T-cell (primary cell): ENCODE measurements at regions not wholly inside any gene's neighbourhood (a gene's known extent, or its start where the extent isn't known, plus 50 kb on each side); places are given as distances from the start of the nearest gene placed in this dataset.

Experiments used
- ATAC-seq, 4 experiments: fragments of 200-7000 bp in 3 of 4; fragments of 150-1000 bp in 1 of 4; cut with Tn5 transposase; replicated peaks in 1 of 4; 1 replicate in 3 of 4; 2 replicates in 1 of 4; pipeline ENCODE4 v1.10.0; 2021; ENCODE audit warnings: moderate library complexity in 3 of 4, mild to moderate bottlenecking in 2 of 4, moderate number of reproducible peaks in 1 of 4
- CTCF ChIA-PET, 2 donors: fragments of 300-600 bp; sonication (Branson Sonifier 250); formaldehyde crosslinking; loops; one replicate each; lab custom pipeline; 2022; ENCODE audit warnings: antibody characterized with exemption in 2 of 2; lab: Charles Lee
- POLR2A ChIA-PET, 2 donors: fragments of 300-600 bp; sonication (Branson Sonifier 250); formaldehyde crosslinking; loops; one replicate each; lab custom pipeline; 2022; ENCODE audit warnings: antibody characterized with exemption in 2 of 2; lab: Charles Lee
- DNase-seq, 35 experiments: peaks; one replicate each; pipeline versions ENCODE4 v3.0.0 to v3.0.0-alpha.2; 2013 to 2023
- H3K27ac ChIP-seq: one replicate; pipeline ENCODE4 v1.5.1; 2013; ENCODE audit warnings: low read length
- H3K27me3 ChIP-seq, 2 experiments: replicated peaks in 1 of 2; 1 replicate in 1 of 2; 2 replicates in 1 of 2; pipeline versions ENCODE4 v1.6.1 to v1.7.0; 2013; ENCODE audit warnings: low read length in 1 of 2, mixed read lengths in 1 of 2; ENCODE audit not compliant: control insufficient read depth in 2 of 2, insufficient read depth in 2 of 2; ENCODE audit errors: extremely low read depth in 1 of 2
- H3K36me3 ChIP-seq, 2 donors: 1 replicate in 1 of 2; 2 replicates in 1 of 2; pipeline versions ENCODE4 v1.6.1 to v1.7.0; 2013; ENCODE audit warnings: low read length in 1 of 2; ENCODE audit not compliant: control insufficient read depth in 2 of 2, insufficient read depth in 1 of 2; ENCODE audit errors: extremely low read depth in 1 of 2
- H3K4me1 ChIP-seq, 2 experiments: 1 replicate in 1 of 2; 2 replicates in 1 of 2; pipeline versions ENCODE4 v1.6.1 to v1.7.0; 2013; ENCODE audit warnings: low read length in 2 of 2, mixed read lengths in 1 of 2; ENCODE audit not compliant: insufficient read depth in 2 of 2, control insufficient read depth in 1 of 2; ENCODE audit errors: extremely low read depth in 1 of 2
- H3K4me3 ChIP-seq, 2 donors: 1 replicate in 1 of 2; 2 replicates in 1 of 2; pipeline versions ENCODE4 v1.5.1 to v1.7.0; 2013; ENCODE audit warnings: mild to moderate bottlenecking in 2 of 2, low read length in 1 of 2, moderate library complexity in 1 of 2; ENCODE audit not compliant: control insufficient read depth in 1 of 2; ENCODE audit errors: extremely low read depth in 1 of 2
- H3K9me3 ChIP-seq: 2 replicates; pipeline ENCODE4 v1.7.0; 2013
- H3K27ac Mint-ChIP-seq, 2 donors: one replicate each; pipeline ENCODE4 v1.8.0; 2020 to 2021; ENCODE audit warnings: mild to moderate bottlenecking in 2 of 2, mixed read lengths in 2 of 2
- H3K27me3 Mint-ChIP-seq, 2 donors: one replicate each; pipeline ENCODE4 v1.8.0; 2021 to 2022; ENCODE audit warnings: mixed read lengths in 2 of 2
- H3K36me3 Mint-ChIP-seq: one replicate; pipeline ENCODE4 v1.8.0; 2021; ENCODE audit warnings: mixed read lengths
- H3K4me1 Mint-ChIP-seq, 3 donors: one replicate each; pipeline ENCODE4 v1.8.0; 2020 to 2022; ENCODE audit warnings: mixed read lengths in 3 of 3, mild to moderate bottlenecking in 1 of 3
- H3K4me3 Mint-ChIP-seq, 3 donors: one replicate each; pipeline ENCODE4 v1.8.0; 2020 to 2022; ENCODE audit warnings: mild to moderate bottlenecking in 3 of 3, mixed read lengths in 3 of 3, moderate library complexity in 3 of 3
- H3K9me3 Mint-ChIP-seq, 3 donors: one replicate each; pipeline ENCODE4 v1.8.0; 2020 to 2022; ENCODE audit warnings: mixed read lengths in 3 of 3
- WGBS: methylation state at CpG from one replicate; pipeline ENCODE4 v1.1.5; 2013; ENCODE audit warnings: missing lambda C conversion rate; ENCODE audit not compliant: insufficient coverage; 5-methylcytosine and 5-hydroxymethylcytosine counted together

DNA sequence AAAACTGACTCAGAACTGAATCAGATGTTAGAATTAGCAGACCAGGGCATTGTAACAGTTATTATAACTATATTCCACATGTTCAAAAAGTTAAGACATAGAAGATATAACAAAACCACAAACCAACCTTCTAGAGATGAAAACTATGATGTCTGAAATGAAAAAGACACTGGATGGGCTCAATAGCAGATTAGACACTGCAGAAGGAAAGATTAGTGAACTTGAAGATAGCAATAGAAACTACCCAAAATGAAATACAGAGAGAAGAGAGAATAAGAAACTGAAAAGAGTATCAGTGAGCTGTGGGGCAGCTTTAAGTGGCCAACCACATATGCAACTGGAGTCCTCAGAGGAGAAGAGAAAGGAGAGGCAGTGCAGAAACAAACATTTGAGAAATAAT lies 132.0 kb upstream of the ATP2B2 start:
- Histone ChIP-seq H3K9me3 (peaks cover 2% of the 10 kb centered on the region), H3K4me1 (no peaks in the 10 kb centered on the region), H3K27me3 (peaks cover 0 to 33% of the 10 kb centered on the region in 2 experiments), H3K36me3 (no peaks in the 10 kb centered on the region), H3K27ac (no peak overlapping the region), H3K4me3 (no peak overlapping the region)
- ChIA-PET POLR2A (interaction anchor here in 1 of 2 donors (0.6 kb wide), 2 partner anchors 33 to 54 kb away, joined by 3 read pairs; no protein-coding TSS in a partner anchor), CTCF (no interaction called here)
- ATAC-seq (no peak), DNase-seq (no peak)
- Mint-ChIP-seq H3K27ac (no peak overlapping the region), H3K4me1 (no peaks in the 10 kb centered on the region), H3K36me3 (no peaks in the 10 kb centered on the region), H3K4me3 (no peak overlapping the region), H3K27me3 (peaks cover 20 to 40% of the 10 kb centered on the region in 2 donors), H3K9me3 (peaks cover 12 to 24% (median 16%) of the 10 kb centered on the region in 3 donors)

DNA sequence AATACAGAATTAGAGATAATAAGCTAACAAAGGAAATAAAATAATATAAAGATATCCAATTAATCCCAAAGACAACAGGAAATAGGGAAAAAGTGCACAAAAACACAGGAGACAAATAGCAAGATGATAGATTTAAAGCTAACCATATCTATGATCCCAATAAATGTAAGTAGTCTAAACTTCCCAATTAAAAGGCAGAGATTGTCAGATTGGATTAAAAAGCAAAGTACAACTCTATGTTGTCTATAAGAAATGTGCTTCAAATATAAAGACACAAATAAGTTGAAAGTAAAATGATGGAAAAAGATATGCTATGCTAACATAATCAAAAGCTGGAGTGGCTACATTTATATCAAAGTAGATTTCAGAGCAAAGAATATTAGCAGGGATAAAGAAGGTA lies 133.1 kb upstream of the ATP2B2 start:
- Mint-ChIP-seq H3K27ac (no peak overlapping the region), H3K36me3 (no peaks in the 10 kb centered on the region), H3K4me3 (no peak overlapping the region), H3K27me3 (peaks cover 20 to 35% of the 10 kb centered on the region in 2 donors), H3K4me1 (no peaks in the 10 kb centered on the region), H3K9me3 (peaks cover 12 to 24% (median 16%) of the 10 kb centered on the region in 3 donors)
- Histone ChIP-seq H3K4me1 (no peaks in the 10 kb centered on the region), H3K27me3 (peaks cover 0 to 32% of the 10 kb centered on the region in 2 experiments), H3K27ac (no peak overlapping the region), H3K4me3 (no peak overlapping the region), H3K9me3 (peaks cover 2% of the 10 kb centered on the region), H3K36me3 (no peaks in the 10 kb centered on the region)
- CTCF ChIA-PET = no interaction called here
- POLR2A ChIA-PET = no interaction called here
- DNase-seq = no peak
- ATAC-seq = no peak

DNA sequence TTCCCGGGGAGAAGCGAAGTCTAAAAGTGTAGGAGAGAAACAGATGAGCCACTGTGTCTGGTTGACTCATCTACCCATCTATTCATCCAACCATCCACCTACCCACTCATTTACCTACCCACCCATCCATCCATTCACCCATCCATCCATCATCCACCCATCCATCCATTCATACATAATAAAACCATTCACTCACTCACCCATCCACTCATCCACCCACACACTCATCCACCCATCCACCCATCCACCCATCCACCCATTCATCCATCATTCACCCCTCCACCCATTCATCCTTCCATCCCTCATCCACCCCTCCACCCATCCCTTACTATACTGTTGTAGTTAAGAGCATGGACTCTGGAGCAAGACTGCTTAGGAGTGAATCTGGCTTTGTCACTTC lies 136.4 kb upstream of the ATP2B2 start:
- ATAC-seq (no peak), DNase-seq (no peak)
- Histone ChIP-seq H3K27me3 (peaks cover 0 to 11% of the 10 kb centered on the region in 2 experiments), H3K9me3 (peaks cover 2% of the 10 kb centered on the region), H3K36me3 (no peaks in the 10 kb centered on the region), H3K27ac (no peak overlapping the region), H3K4me3 (no peak overlapping the region), H3K4me1 (no peaks in the 10 kb centered on the region)
- Mint-ChIP-seq H3K4me3 (no peak overlapping the region), H3K9me3 (peaks cover 12 to 24% (median 16%) of the 10 kb centered on the region in 3 donors), H3K27me3 (peaks cover 16 to 38% of the 10 kb centered on the region in 2 donors), H3K27ac (no peak overlapping the region), H3K36me3 (no peaks in the 10 kb centered on the region), H3K4me1 (no peaks in the 10 kb centered on the region)
- no CpG with 5 or more reads among the region's 2 CpGs for WGBS
- ChIA-PET POLR2A (no interaction called here), CTCF (no interaction called here)

DNA sequence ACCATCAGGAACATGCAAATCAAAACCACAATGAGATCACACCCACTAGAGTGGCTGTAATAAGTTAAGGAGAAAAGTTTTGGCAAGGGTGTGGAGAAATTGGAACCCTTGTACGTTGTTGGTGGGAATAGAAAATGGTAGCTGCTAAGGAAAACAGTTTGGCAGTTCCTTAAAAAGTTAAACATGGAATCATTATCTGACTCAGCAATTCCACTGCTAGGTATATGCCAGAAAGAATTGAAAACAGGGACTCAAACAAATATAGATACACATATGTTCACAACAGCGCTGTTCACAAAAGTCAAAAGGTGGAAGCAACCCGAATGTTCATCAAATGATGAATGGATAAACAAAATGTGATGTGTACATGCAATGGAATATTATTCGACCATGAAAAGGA lies 138.8 kb upstream of the ATP2B2 start:
- ATAC-seq = no peak
- Histone ChIP-seq H3K4me1 (no peaks in the 10 kb centered on the region), H3K9me3 (no peaks in the 10 kb centered on the region), H3K36me3 (no peaks in the 10 kb centered on the region), H3K4me3 (no peak overlapping the region), H3K27ac (no peak overlapping the region), H3K27me3 (peaks cover 0 to 11% of the 10 kb centered on the region in 2 experiments)
- Mint-ChIP-seq H3K4me3 (no peak overlapping the region), H3K27ac (no peak overlapping the region), H3K9me3 (peaks cover 0 to under 1% (median under 1%) of the 10 kb centered on the region in 3 donors), H3K4me1 (no peaks in the 10 kb centered on the region), H3K36me3 (no peaks in the 10 kb centered on the region), H3K27me3 (peaks cover 16 to 38% of the 10 kb centered on the region in 2 donors)
- no peak for DNase-seq
- ChIA-PET CTCF (no interaction called here), POLR2A (no interaction called here)
- no CpG with 5 or more reads among the region's 4 CpGs for WGBS

DNA sequence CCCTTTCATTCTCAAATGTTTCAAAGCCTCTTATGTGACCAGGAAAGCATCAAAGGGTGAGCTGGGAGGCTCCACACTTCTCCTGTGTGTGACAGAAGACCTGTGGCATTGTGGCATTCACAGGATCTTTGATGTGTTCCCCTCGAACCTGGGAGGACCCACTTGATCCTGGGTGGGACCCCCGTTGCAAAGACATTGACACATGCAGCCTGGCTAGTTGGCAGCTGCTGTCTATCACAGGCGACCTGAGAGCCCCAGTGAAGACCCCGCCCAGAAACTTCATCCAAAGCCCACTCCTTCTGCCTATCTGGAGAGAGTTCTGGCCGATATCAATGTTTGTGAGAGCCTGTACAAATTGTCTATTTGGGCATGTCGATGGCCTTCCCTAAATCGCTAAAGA lies 140.4 kb upstream of the ATP2B2 start:
- H3K4me1 ChIP-seq = no peaks in the 10 kb centered on the region
- Mint-ChIP-seq H3K27me3 (peaks cover 4 to 25% of the 10 kb centered on the region in 2 donors), H3K36me3 (no peaks in the 10 kb centered on the region), H3K4me1 (no peaks in the 10 kb centered on the region), H3K27ac (no peak overlapping the region), H3K4me3 (no peak overlapping the region), H3K9me3 (no peaks in the 10 kb centered on the region)
- DNase-seq (no peak), ATAC-seq (no peak)
- H3K9me3 ChIP-seq = no peaks in the 10 kb centered on the region
- H3K4me3 ChIP-seq = no peak overlapping the region
- CTCF ChIA-PET = no interaction called here
- H3K27me3 ChIP-seq = peaks cover 0 to 9% of the 10 kb centered on the region in 2 experiments
- POLR2A ChIA-PET = no interaction called here
- no peaks in the 10 kb centered on the region for H3K36me3 ChIP-seq
- 47% methylated on average over 3 of the region's 7 CpGs for WGBS
- no peak overlapping the region for H3K27ac ChIP-seq

DNA sequence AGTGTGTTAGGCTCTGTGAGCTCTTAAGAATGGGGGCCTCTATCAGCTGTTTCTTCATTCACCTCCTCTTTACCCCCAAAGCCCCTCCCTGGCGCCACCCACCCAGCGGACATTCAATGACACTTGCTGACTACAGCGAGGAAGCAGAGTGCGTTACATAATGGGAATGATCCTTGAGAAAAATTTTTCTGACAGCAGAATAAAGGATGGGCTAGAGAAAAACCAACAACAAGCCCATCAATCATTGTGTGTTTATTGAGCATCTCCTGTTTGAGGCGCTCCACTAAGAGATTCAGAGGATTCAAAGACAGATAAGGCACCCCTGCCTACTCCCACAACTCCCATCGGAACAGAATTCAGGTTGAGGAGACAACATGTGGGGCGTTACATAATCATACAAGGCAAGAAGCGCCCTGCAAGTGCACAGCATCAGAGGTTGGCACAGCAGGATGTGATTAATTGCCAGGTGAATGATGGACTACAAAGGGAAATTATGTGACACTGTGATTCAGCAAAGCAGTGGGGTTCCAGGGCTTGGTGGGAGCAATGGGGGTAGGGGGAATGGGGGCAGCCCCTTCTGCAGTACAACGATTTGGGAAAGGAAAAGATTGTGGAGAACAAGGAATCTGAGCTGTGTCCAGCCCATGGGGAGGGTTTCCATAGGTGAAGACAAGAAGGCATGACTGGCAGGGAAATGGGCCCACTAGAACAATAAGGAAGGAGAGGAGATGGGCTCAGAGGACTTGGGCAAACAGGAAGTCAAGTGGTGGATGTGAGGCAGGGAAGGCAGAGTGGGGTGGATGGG lies 141.3 kb upstream of the ATP2B2 start:
- H3K27me3 Mint-ChIP-seq = peaks cover 5 to 27% of the 10 kb centered on the region in 2 donors
- no peaks in the 10 kb centered on the region for H3K36me3 Mint-ChIP-seq
- H3K9me3 Mint-ChIP-seq = peaks cover 0 to 6% (median 0%) of the 10 kb centered on the region in 3 donors
- no peaks in the 10 kb centered on the region for H3K9me3 ChIP-seq
- peaks cover 0 to 11% of the 10 kb centered on the region in 2 experiments for H3K27me3 ChIP-seq
- ChIA-PET POLR2A (no interaction called here), CTCF (no interaction called here)
- no peak overlapping the region for H3K27ac Mint-ChIP-seq
- WGBS = 56% methylated on average over 3 of the region's 9 CpGs
- ATAC-seq (no peak), DNase-seq (no peak)
- H3K4me3 ChIP-seq = no peak overlapping the region
- H3K4me1 Mint-ChIP-seq = no peaks in the 10 kb centered on the region
- H3K36me3 ChIP-seq = no peaks in the 10 kb centered on the region
- H3K27ac ChIP-seq = no peak overlapping the region
- no peaks in the 10 kb centered on the region for H3K4me1 ChIP-seq
- no peak overlapping the region for H3K4me3 Mint-ChIP-seq
